ENCODE measurements at regions not wholly inside any gene's neighbourhood (a gene's known extent, or its start where the extent isn't known, plus 50 kb on each side); places are given as distances from the start of the nearest gene placed in this dataset.

GRCh38 chr16:85220964-85221731, 108.9 kb upstream of the CIBAR2 start:
- peak overlapping the region; percentile 75 to 80 (median 78) for H3K27ac ChIP-seq
- H3K9me3 ChIP-seq = no peaks in the 10 kb centered on the region
- intact Hi-C loops (cut with DNase I; ENCODE audit: low total_unique reads) (loop anchor here (2.0 kb wide), 1 partner anchor 106 kb away; no protein-coding TSS in a partner anchor), in situ Hi-C loops (cut with MboI; ENCODE audit: low sequenced_read_pairs in 4 of 4) (no loop called here)
- DNase-seq (no peak), ATAC-seq (no peak)
- no peaks in the 10 kb centered on the region for H3K36me3 ChIP-seq
- H3K4me1 ChIP-seq = peaks cover 10 to 23% of the 10 kb centered on the region in 2 donors
- H3K27me3 ChIP-seq = no peaks in the 10 kb centered on the region
- no peak overlapping the region for H3K4me3 ChIP-seq
- TF ChIP-seq CTCF (IDR thresholded peaks at IDR 0.05 in 4 of 5, conservative IDR thresholded peaks at IDR 0.05 in 1 of 5) = no peak
- no peak for TF ChIP-seq POLR2A (IDR thresholded peaks at IDR 0.05)

GRCh38 chr16:85221771-85222154, 109.5 kb upstream of the CIBAR2 start:
- no peak for TF ChIP-seq CTCF (IDR thresholded peaks at IDR 0.05 in 4 of 5, conservative IDR thresholded peaks at IDR 0.05 in 1 of 5)
- TF ChIP-seq POLR2A (IDR thresholded peaks at IDR 0.05) = no peak
- Histone ChIP-seq H3K4me3 (no peak overlapping the region), H3K36me3 (no peaks in the 10 kb centered on the region), H3K27me3 (no peaks in the 10 kb centered on the region), H3K27ac (no peak overlapping the region), H3K9me3 (no peaks in the 10 kb centered on the region), H3K4me1 (peaks cover 10 to 23% of the 10 kb centered on the region in 2 donors)
- no peak for ATAC-seq
- in situ Hi-C loops (cut with MboI; ENCODE audit: low sequenced_read_pairs in 4 of 4) (no loop called here), intact Hi-C loops (cut with DNase I; ENCODE audit: low total_unique reads) (loop anchor here (2.0 kb wide), 1 partner anchor 107 kb away; no protein-coding TSS in a partner anchor)
- DNase-seq = no peak

- no peak for DNase-seq
- ATAC-seq = no peak
- intact Hi-C loops (cut with DNase I; ENCODE audit: low total_unique reads) = no loop called here
- no peaks in the 10 kb centered on the region for H3K27me3 ChIP-seq
- no peak overlapping the region for H3K27ac ChIP-seq
- no peak overlapping the region for H3K4me3 ChIP-seq
- in situ Hi-C loops (cut with MboI; ENCODE audit: low sequenced_read_pairs in 4 of 4) = no loop called here
- H3K9me3 ChIP-seq = no peaks in the 10 kb centered on the region
- no peak for TF ChIP-seq POLR2A (IDR thresholded peaks at IDR 0.05)
- TF ChIP-seq CTCF (IDR thresholded peaks at IDR 0.05 in 4 of 5, conservative IDR thresholded peaks at IDR 0.05 in 1 of 5) = no peak
- no peaks in the 10 kb centered on the region for H3K36me3 ChIP-seq
- H3K4me1 ChIP-seq = peaks cover 10 to 23% of the 10 kb centered on the region in 2 donors
These were observed 110.0 kb upstream of the CIBAR2 start for GRCh38 chr16:85222155-85222863.

- intact Hi-C loops (cut with DNase I; ENCODE audit: low total_unique reads) (no loop called here), in situ Hi-C loops (cut with MboI; ENCODE audit: low sequenced_read_pairs in 4 of 4) (loop anchor here in 2 of 4 donors (25.0 kb wide), 1 partner anchor 113 kb away; the partner anchor contains the start of gene CIBAR2 (in 2 of the 2))
- H3K4me1 ChIP-seq = peaks cover 3 to 22% of the 10 kb centered on the region in 2 donors
- no peaks in the 10 kb centered on the region for H3K9me3 ChIP-seq
- H3K27me3 ChIP-seq = no peaks in the 10 kb centered on the region
- ATAC-seq (no peak), DNase-seq (no peak)
- no peaks in the 10 kb centered on the region for H3K36me3 ChIP-seq
- H3K27ac ChIP-seq = no peak overlapping the region
- no peak overlapping the region for H3K4me3 ChIP-seq
- TF ChIP-seq POLR2A (IDR thresholded peaks at IDR 0.05) (no peak), CTCF (IDR thresholded peaks at IDR 0.05 in 4 of 5, conservative IDR thresholded peaks at IDR 0.05 in 1 of 5) (no peak)
These were observed 113.0 kb upstream of the CIBAR2 start for GRCh38 chr16:85225257-85225656.
